BLaER1 treated with 17β-estradiol and CSF1 and Interleukin-3, amounts not matched to agents 10 nM and 100 nM (cell line): ENCODE measurements at regions not wholly inside any gene's neighbourhood (a gene's known extent, or its start where the extent isn't known, plus 50 kb on each side); places are given as distances from the start of the nearest gene placed in this dataset.

Experiments
- H3K27ac ChIP-seq, 11 experiments: shearing (Covaris generic); formaldehyde crosslinking; 2 replicates each; pipeline ENCODE4 v1.8.1; 2022
- H3K27me3 ChIP-seq, 11 experiments: shearing (Covaris generic); formaldehyde crosslinking; 2 replicates each; pipeline ENCODE4 v1.8.1; 2022
- H3K36me3 ChIP-seq, 11 experiments: shearing (Covaris generic); formaldehyde crosslinking; 2 replicates each; pipeline ENCODE4 v1.8.1; 2022
- H3K4me1 ChIP-seq, 10 experiments: shearing (Covaris generic); formaldehyde crosslinking; 2 replicates each; pipeline ENCODE4 v1.8.1; 2022
- H3K4me2 ChIP-seq, 11 experiments: shearing (Covaris generic); formaldehyde crosslinking; 2 replicates each; pipeline ENCODE4 v1.8.1; 2022
- H3K4me3 ChIP-seq, 10 experiments: shearing (Covaris generic); formaldehyde crosslinking; 2 replicates each; pipeline ENCODE4 v1.8.1; 2022
- H3K9ac ChIP-seq, 11 experiments: shearing (Covaris generic); formaldehyde crosslinking; 2 replicates each; pipeline ENCODE4 v1.8.1; 2022
- H3K9me3 ChIP-seq, 11 experiments: shearing (Covaris generic); formaldehyde crosslinking; replicated peaks in 1 of 11; 2 replicates each; pipeline ENCODE4 v1.8.1; 2022
- H4K20me1 ChIP-seq, 11 experiments: shearing (Covaris generic); formaldehyde crosslinking; 2 replicates each; pipeline ENCODE4 v1.8.1; 2022
- Cebpa-rat ChIP-seq, 11 experiments: shearing (Covaris generic); IDR thresholded peaks; 2 replicates each; pipeline ENCODE4 v1.8.1; 2022

GRCh38 chr18:24975496-24976372 lies 376.2 kb downstream of the ZNF521 start:
- Histone ChIP-seq H3K9ac (no peak overlapping the region), H3K4me3 (no peak overlapping the region), H3K4me1 (no peaks in the 10 kb centered on the region), H3K9me3 (no peaks in the 10 kb centered on the region), H4K20me1 (no peaks in the 10 kb centered on the region), H3K4me2 (no peak overlapping the region), H3K27ac (no peak overlapping the region), H3K27me3 (no peaks in the 10 kb centered on the region), H3K36me3 (no peaks in the 10 kb centered on the region)
- no peak for TF ChIP-seq Cebpa-rat (IDR thresholded peaks at IDR 0.05)

GRCh38 chr18:24976502-24976901 lies 375.5 kb downstream of the ZNF521 start:
- peak in 3 of 11 experiments; percentile 27 to 45 (median 43); a peak in 2 of 22 replicates for TF ChIP-seq Cebpa-rat (IDR thresholded peaks at IDR 0.05)
- Histone ChIP-seq H3K4me2 (no peak overlapping the region), H3K36me3 (no peaks in the 10 kb centered on the region), H4K20me1 (no peaks in the 10 kb centered on the region), H3K4me1 (no peaks in the 10 kb centered on the region), H3K27ac (no peak overlapping the region), H3K9ac (no peak overlapping the region), H3K9me3 (no peaks in the 10 kb centered on the region), H3K27me3 (no peaks in the 10 kb centered on the region), H3K4me3 (no peak overlapping the region)

GRCh38 chr18:24979235-24979634 lies 372.7 kb downstream of the ZNF521 start:
- no peak overlapping the region for H3K4me3 ChIP-seq

GRCh38 chr18:24982831-24983230 lies 369.1 kb downstream of the ZNF521 start:
- H3K27ac ChIP-seq: no peak overlapping the region
- H3K36me3 ChIP-seq: no peaks in the 10 kb centered on the region
- no peaks in the 10 kb centered on the region for H4K20me1 ChIP-seq
- no peaks in the 10 kb centered on the region for H3K9me3 ChIP-seq
- TF ChIP-seq Cebpa-rat (IDR thresholded peaks at IDR 0.05): no peak
- H3K9ac ChIP-seq: no peak overlapping the region
- no peak overlapping the region for H3K4me2 ChIP-seq
- H3K4me1 ChIP-seq: no peaks in the 10 kb centered on the region
- peaks cover 0 to 4% (median 0%) of the 10 kb centered on the region in 11 experiments; a peak in 1 of 22 replicates for H3K27me3 ChIP-seq
- H3K4me3 ChIP-seq: no peak overlapping the region

More at GRCh38 chr18:24979235-24979634, 372.7 kb downstream of the ZNF521 start:
- H3K4me2 ChIP-seq: no peak overlapping the region
- no peak for TF ChIP-seq Cebpa-rat (IDR thresholded peaks at IDR 0.05)
- no peaks in the 10 kb centered on the region for H4K20me1 ChIP-seq
- H3K4me1 ChIP-seq: no peaks in the 10 kb centered on the region
- no peaks in the 10 kb centered on the region for H3K9me3 ChIP-seq
- no peaks in the 10 kb centered on the region for H3K27me3 ChIP-seq
- H3K27ac ChIP-seq: no peak overlapping the region
- no peaks in the 10 kb centered on the region for H3K36me3 ChIP-seq
- H3K9ac ChIP-seq: no peak overlapping the region

GRCh38 chr18:24983566-24984139 lies 368.3 kb downstream of the ZNF521 start:
- no peak overlapping the region for H3K4me3 ChIP-seq
- no peak overlapping the region for H3K4me2 ChIP-seq
- peaks cover 0 to 4% (median 0%) of the 10 kb centered on the region in 10 experiments; a peak in 1 of 20 replicates for H3K4me1 ChIP-seq
- H3K9me3 ChIP-seq: no peaks in the 10 kb centered on the region
- H3K36me3 ChIP-seq: no peaks in the 10 kb centered on the region
- no peaks in the 10 kb centered on the region for H4K20me1 ChIP-seq
- H3K9ac ChIP-seq: no peak overlapping the region
- no peak overlapping the region for H3K27ac ChIP-seq
- TF ChIP-seq Cebpa-rat (IDR thresholded peaks at IDR 0.05): no peak
- peaks cover 0 to 4% (median 0%) of the 10 kb centered on the region in 11 experiments; a peak in 1 of 22 replicates for H3K27me3 ChIP-seq

- Histone ChIP-seq H4K20me1 (no peaks in the 10 kb centered on the region), H3K4me3 (no peak overlapping the region), H3K9me3 (no peaks in the 10 kb centered on the region), H3K4me2 (no peak overlapping the region), H3K27me3 (peaks cover 0 to 4% (median 0%) of the 10 kb centered on the region in 11 experiments; a peak in 1 of 22 replicates), H3K27ac (no peak overlapping the region), H3K9ac (no peak overlapping the region), H3K36me3 (no peaks in the 10 kb centered on the region), H3K4me1 (peaks cover 0 to 6% (median 0%) of the 10 kb centered on the region in 10 experiments; a peak in 1 of 20 replicates)
- TF ChIP-seq Cebpa-rat (IDR thresholded peaks at IDR 0.05): no peak
Measured at GRCh38 chr18:24985586-24985985, 366.4 kb downstream of the ZNF521 start.

GRCh38 chr18:24986666-24987302 lies 365.2 kb downstream of the ZNF521 start:
- H4K20me1 ChIP-seq: no peaks in the 10 kb centered on the region
- no peak overlapping the region for H3K4me2 ChIP-seq
- H3K9ac ChIP-seq: no peak overlapping the region
- no peaks in the 10 kb centered on the region for H3K9me3 ChIP-seq
- H3K4me3 ChIP-seq: no peak overlapping the region
- no peaks in the 10 kb centered on the region for H3K36me3 ChIP-seq
- H3K27ac ChIP-seq: no peak overlapping the region
- peaks cover 0 to 4% (median 0%) of the 10 kb centered on the region in 11 experiments; a peak in 1 of 22 replicates for H3K27me3 ChIP-seq
- H3K4me1 ChIP-seq: peaks cover 0 to 6% (median 0%) of the 10 kb centered on the region in 10 experiments; a peak in 1 of 20 replicates
- TF ChIP-seq Cebpa-rat (IDR thresholded peaks at IDR 0.05): no peak

- Histone ChIP-seq H3K27me3 (peaks cover 0 to 4% (median 0%) of the 10 kb centered on the region in 11 experiments; a peak in 1 of 22 replicates), H3K9ac (no peak overlapping the region), H3K27ac (no peak overlapping the region), H4K20me1 (no peaks in the 10 kb centered on the region), H3K4me2 (no peak overlapping the region), H3K4me3 (no peak overlapping the region), H3K4me1 (peaks cover 0 to 6% (median 0%) of the 10 kb centered on the region in 10 experiments; a peak in 1 of 20 replicates), H3K36me3 (no peaks in the 10 kb centered on the region), H3K9me3 (no peaks in the 10 kb centered on the region)
- TF ChIP-seq Cebpa-rat (IDR thresholded peaks at IDR 0.05): no peak
Measured at GRCh38 chr18:24987303-24988252, 364.4 kb downstream of the ZNF521 start.
